GM21786 (cell line): ENCODE measurements at regions not wholly inside any gene's neighbourhood (a gene's known extent, or its start where the extent isn't known, plus 50 kb on each side); places are given as distances from the start of the nearest gene placed in this dataset.
"Not testable (repeated sequence)": the region's sequence is repeated elsewhere in the genome, so short reads cannot be mapped to it uniquely, and the experiment has no call there.

ENCODE experiments used
- ATAC-seq: cut with Tn5 transposase; IDR thresholded peaks from one replicate; pipeline ENCODE4 v1.9.1; 2021; ENCODE audit not compliant: unreplicated experiment

DNA sequence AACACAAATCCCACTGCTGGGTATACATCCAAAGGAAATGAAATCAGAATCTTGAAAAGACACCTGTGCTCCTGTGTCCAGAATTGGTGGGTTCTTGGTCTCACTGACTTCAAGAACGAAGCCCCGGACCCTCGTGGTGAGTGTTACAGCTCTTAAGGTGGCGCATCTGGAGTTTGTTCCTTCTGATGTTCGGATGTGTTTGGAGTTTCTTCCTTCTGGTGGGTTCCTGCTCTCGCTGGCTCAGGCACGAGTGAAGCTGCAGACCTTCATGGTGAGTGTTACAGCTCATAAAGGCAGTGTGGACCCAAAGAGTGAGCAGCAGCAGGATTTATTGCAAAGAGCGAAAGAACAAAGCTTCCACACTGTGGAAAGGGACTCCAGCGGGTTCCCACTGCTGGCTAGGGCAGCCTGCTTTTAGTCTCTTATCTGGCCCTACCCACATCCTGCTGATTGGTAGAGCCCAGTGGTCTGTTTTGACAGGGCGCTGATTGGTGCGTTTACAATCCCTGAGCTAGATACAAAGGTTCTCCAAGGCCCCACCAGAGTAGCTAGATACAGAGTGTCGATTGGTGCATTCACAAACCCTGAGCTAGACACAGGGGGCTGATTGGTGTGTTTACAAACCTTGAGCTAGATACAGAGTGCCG lies 80.0 kb upstream of the RGPD4 start:
- not testable (repeated sequence) for ATAC-seq

- ATAC-seq = not testable (repeated sequence)
Observed at GRCh38 chr2:107747199-107747963, 79.3 kb upstream of the RGPD4 start.

DNA sequence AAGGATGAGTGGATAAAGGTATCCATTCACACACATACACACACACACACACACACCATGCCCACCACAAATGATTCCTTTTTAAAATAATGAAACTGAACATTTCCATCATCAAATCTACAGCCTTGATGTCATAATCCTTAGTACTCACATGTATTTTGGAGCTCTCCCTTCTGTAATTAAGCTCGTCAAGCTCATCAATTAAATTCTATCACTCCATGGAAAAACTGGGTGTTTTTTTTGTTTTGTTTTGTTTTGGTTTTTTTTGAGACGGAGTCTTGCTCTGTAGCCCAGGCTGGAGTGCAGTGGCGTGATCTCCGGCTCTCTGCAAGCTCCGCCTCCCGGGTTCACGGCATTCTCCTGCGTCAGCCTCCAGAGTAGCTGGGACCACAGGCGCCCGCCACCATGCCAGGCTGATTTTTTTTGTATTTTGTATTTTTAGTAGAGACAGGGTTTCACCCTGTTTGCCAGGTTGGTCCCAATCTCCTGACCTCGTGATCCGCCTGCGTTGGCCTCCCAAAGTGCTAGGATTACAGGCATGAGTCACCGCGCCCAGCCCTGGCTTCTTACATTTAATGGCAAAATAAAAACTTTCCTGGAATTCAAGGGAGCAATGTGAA lies 78.6 kb upstream of the RGPD4 start:
- no peak for ATAC-seq

DNA sequence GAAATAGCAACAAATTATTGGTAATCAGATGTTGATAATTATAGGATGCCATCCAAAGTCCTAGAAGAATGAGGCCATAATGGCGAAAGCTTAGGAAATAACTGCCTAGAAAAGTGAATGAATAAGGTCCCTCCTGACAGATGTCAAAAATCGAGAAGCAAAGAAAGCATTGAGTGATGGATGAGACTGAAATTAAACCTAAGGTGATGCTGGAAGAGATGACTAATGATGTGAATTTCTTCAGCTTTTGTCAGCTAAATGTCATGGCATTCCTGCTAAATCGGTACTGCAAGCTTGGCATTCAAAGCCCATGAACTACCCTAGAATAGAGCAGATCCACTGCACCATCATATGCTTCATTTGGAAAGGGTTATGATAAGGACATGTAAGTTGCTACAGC lies 74.8 kb upstream of the RGPD4 start:
- no peak for ATAC-seq

DNA sequence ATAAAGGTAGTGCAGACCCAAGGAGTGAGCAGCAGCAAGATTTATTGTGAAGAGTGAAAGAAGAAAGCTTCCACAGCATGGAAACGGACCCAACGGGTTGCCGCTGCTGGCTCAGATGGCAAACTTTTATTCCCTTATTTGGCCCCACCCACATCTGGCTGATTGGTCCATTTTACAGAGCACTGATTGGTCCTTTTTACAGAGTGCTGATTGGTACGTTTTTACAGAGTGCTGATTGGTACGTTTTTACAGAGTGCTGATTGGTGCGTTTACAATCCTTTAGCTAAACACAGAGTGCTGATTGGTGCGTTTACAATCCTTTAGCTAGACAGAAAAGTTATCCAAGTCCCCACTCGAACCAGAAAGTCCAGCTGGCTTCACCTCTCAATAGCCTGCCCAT lies 72.9 kb upstream of the RGPD4 start:
- not testable (repeated sequence) for ATAC-seq

DNA sequence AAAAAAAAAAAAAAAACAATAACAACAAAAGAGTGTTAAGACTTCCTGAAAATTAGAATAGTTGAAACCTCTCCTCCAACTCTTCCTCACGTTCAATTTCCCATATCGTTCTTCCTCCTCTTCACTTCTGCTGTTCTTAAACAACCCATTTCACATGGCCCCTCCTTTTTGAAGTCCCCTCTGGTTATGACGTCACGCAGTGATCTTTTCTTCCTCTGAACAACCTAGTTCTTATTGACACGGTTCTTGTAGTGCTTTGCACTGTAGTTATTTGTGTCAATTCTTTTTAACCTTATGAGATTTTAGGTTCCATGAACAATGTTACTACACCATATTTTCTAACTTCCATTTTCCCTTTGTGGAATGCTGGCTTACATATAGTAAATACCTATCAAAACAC lies 69.5 kb upstream of the RGPD4 start:
- no peak for ATAC-seq

GRCh38 chr2:107760620-107761364 lies 65.9 kb upstream of the RGPD4 start:
- ATAC-seq = no peak

DNA sequence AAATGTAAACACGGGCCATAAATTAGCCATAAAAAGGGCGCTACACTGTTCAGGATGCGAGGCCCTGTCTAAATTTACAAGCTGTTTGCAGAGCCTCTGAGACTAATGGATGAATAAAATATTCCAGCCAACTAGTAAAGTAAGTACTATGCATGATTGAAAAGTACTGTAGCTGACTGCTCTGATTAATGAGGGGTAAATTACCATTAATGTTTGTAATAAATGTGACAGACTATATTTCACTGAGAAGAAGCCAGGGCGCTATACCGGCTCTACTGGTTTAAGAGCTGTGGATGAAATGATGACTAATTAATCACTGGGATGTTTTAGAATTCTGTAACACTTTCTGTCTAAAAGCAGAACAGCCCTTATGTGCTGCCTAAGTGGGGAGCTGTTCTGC lies 54.3 kb upstream of the RGPD4 start:
- ATAC-seq = no peak

GRCh38 chr2:107775211-107775610 lies 51.5 kb upstream of the RGPD4 start:
- no peak for ATAC-seq

DNA sequence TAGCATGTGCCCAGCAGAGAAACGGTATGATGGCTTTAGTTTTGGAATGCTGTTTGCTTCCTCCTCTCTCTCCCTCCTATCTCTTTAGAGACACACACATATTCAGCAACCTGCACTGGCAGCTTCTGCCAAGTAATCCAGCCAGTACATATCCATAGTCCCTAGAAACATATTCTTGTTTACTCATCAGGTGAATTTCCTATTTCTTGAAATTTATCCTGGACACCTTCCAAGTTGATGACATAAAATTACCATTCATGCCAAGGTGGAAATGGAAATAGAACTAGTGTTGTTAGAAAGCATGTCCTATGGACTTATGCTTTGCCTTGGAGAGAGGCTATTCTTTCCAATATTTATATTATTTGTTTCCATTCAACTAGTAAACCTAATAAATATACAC lies 50.9 kb upstream of the RGPD4 start:
- ATAC-seq = no peak

DNA sequence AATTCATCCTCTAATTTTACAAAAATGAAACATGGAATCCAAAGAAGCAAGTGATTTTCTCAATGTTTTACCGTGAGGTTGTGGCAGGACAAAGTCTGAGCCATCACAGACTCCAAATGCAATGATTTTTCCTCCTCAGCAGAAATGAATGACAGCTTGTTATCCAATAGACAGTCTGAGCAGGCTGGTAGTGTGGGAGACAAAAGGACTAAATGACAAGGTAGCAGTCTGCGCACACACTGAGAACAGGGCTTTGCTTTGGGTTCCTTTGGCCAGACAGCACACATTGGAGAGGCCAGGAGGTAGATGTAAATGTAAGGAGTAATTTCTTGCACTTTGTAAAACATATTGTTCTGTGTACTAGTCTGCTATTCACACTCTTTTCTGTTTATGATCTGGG lies 50.3 kb upstream of the RGPD4 start:
- no peak for ATAC-seq
